Lung (tissue), 11 donors: ENCODE measurements at regions not wholly inside any gene's neighbourhood (a gene's known extent, or its start where the extent isn't known, plus 50 kb on each side); places are given as distances from the start of the nearest gene placed in this dataset.

Experiments
- ATAC-seq: fragments of 200-7000 bp; cut with Tn5 transposase; one replicate; pipeline ENCODE4 v1.9.1; 2020; ENCODE audit warnings: moderate number of reproducible peaks; ENCODE audit not compliant: insufficient read depth, low FRiP score
- DNase-seq, 3 donors: peaks; one replicate each; pipeline ENCODE4 v3.0.0-alpha.2; 2013 to 2017
- H3K27ac ChIP-seq, 2 donors: one replicate each; pipeline ENCODE4 v1.5.1; 2013; ENCODE audit warnings: mild to moderate bottlenecking in 2 of 2, moderate library complexity in 2 of 2, control low read depth in 1 of 2, inconsistent platforms in 1 of 2, low read depth in 1 of 2, low read length in 1 of 2
- H3K27me3 ChIP-seq, 3 donors: one replicate each; pipeline ENCODE4 v1.5.1; 2013; ENCODE audit warnings: low read length in 2 of 3; ENCODE audit not compliant: control insufficient read depth in 3 of 3, insufficient read depth in 3 of 3
- H3K36me3 ChIP-seq, 4 donors: one replicate each; pipeline ENCODE4 v1.5.1; 2013; ENCODE audit warnings: low read length in 4 of 4, mild to moderate bottlenecking in 1 of 4, moderate library complexity in 1 of 4; ENCODE audit not compliant: control insufficient read depth in 4 of 4, insufficient read depth in 4 of 4
- H3K4me1 ChIP-seq, 5 donors: one replicate each; pipeline ENCODE4 v1.5.1; 2013; ENCODE audit warnings: low read length in 5 of 5, mild to moderate bottlenecking in 2 of 5, moderate library complexity in 1 of 5; ENCODE audit not compliant: control insufficient read depth in 5 of 5, insufficient read depth in 5 of 5
- H3K4me3 ChIP-seq: one replicate; pipeline ENCODE4 v1.5.1; 2013; ENCODE audit warnings: mild to moderate bottlenecking, control low read depth, moderate library complexity
- H3K9ac ChIP-seq, 2 donors: one replicate each; pipeline ENCODE4 v1.5.1; 2013; ENCODE audit warnings: low read length in 2 of 2, control low read depth in 1 of 2; ENCODE audit not compliant: insufficient read depth in 1 of 2
- H3K9me3 ChIP-seq, 4 donors: one replicate each; pipeline ENCODE4 v1.5.1; 2013; ENCODE audit warnings: low read length in 3 of 4, mild to moderate bottlenecking in 1 of 4, moderate library complexity in 1 of 4; ENCODE audit not compliant: control insufficient read depth in 4 of 4, insufficient read depth in 3 of 4
- WGBS, 2 donors: extraction: QIAGEN DNeasy Blood & Tissue Kit; methylation state at CpG; one replicate each; pipeline ENCODE4 v1.1.7; 2013; 5-methylcytosine and 5-hydroxymethylcytosine counted together
- TF ChIP-seq, protein P1 (sequence below): IDR thresholded peaks from 2 replicates; pipeline ENCODE4 v1.5.1; 2012; ENCODE audit warnings: mild to moderate bottlenecking; ENCODE audit errors: control extremely low read depth, extremely low read depth
- donor health status: control.
- donor health status: control.
- donor health status: Bipolar disorder and iron deficiency.
- donor health status: healthy.
- donor health status: DM: yes; HTN: yes; CAD: no.

GRCh38 chr16:60120586-60120985 is 1386.5 kb upstream of the GOT2 start:
- no peak for ATAC-seq
- H3K27ac ChIP-seq: no peak overlapping the region
- no peaks in the 10 kb centered on the region for H3K27me3 ChIP-seq
- no peaks in the 10 kb centered on the region for H3K36me3 ChIP-seq
- no peak overlapping the region for H3K9ac ChIP-seq
- no peaks in the 10 kb centered on the region for H3K4me1 ChIP-seq
- DNase-seq: no peak
- no peaks in the 10 kb centered on the region for H3K9me3 ChIP-seq
- TF ChIP-seq, protein P1, sequence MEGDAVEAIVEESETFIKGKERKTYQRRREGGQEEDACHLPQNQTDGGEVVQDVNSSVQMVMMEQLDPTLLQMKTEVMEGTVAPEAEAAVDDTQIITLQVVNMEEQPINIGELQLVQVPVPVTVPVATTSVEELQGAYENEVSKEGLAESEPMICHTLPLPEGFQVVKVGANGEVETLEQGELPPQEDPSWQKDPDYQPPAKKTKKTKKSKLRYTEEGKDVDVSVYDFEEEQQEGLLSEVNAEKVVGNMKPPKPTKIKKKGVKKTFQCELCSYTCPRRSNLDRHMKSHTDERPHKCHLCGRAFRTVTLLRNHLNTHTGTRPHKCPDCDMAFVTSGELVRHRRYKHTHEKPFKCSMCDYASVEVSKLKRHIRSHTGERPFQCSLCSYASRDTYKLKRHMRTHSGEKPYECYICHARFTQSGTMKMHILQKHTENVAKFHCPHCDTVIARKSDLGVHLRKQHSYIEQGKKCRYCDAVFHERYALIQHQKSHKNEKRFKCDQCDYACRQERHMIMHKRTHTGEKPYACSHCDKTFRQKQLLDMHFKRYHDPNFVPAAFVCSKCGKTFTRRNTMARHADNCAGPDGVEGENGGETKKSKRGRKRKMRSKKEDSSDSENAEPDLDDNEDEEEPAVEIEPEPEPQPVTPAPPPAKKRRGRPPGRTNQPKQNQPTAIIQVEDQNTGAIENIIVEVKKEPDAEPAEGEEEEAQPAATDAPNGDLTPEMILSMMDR: no peak
- 93 to 97% methylated on average over 14 of the region's 14 CpGs for WGBS, 2 donors
- no peak overlapping the region for H3K4me3 ChIP-seq

DNA sequence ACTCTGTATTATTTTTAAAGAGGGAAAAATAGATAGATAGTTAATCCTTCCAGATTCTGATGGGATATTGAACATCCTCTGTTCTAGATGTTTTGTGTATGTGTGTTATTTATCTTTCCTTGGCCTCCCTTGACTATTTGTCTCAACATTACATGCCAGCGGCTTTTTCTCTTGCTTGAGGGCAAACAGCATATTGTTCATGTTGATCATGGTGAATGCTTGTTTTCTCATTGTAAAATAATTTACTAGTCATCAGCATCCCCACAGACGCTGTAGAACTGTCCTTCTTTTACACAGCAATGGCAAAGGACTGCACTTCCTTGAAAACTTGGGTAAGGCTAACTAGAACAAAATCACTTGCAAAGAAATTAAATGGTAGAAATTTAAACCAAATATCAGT is 1376.4 kb upstream of the GOT2 start:
- TF ChIP-seq, protein P1: no peak
- no peaks in the 10 kb centered on the region for H3K27me3 ChIP-seq
- 78 to 89% methylated on average over 2 of the region's 2 CpGs for WGBS, 2 donors
- no peaks in the 10 kb centered on the region for H3K36me3 ChIP-seq
- no peaks in the 10 kb centered on the region for H3K9me3 ChIP-seq
- ATAC-seq (no peak), DNase-seq (no peak)
- H3K4me1 ChIP-seq: no peaks in the 10 kb centered on the region
- H3K9ac ChIP-seq: no peak overlapping the region
- H3K27ac ChIP-seq: no peak overlapping the region
- H3K4me3 ChIP-seq: no peak overlapping the region

DNA sequence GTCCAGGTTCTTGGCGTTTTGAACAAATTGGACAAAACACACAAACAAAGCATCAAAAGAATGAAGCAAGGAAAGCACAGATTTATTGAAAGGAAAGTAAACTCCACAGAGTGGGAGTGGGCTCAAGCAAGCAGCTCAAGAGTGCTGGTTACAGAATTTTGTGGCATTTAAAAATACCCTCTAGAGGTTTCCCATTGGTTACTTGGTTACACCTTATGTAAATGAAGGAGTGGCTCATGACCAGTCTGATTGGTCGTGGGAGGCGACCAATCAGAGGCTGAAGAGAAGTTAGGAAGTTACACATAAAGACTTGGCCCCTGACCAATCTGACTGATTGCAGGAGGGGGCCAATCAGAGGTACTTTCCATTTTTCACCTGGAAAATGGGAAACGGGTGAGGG is 1373.8 kb upstream of the GOT2 start:
- 77 to 83% methylated on average over 4 of the region's 4 CpGs for WGBS, 2 donors
- ATAC-seq: no peak
- TF ChIP-seq, protein P1: no peak
- Histone ChIP-seq H3K27ac (no peak overlapping the region), H3K4me3 (no peak overlapping the region), H3K4me1 (no peaks in the 10 kb centered on the region), H3K27me3 (no peaks in the 10 kb centered on the region), H3K9me3 (no peaks in the 10 kb centered on the region), H3K36me3 (no peaks in the 10 kb centered on the region), H3K9ac (no peak overlapping the region)
- no peak for DNase-seq

DNA sequence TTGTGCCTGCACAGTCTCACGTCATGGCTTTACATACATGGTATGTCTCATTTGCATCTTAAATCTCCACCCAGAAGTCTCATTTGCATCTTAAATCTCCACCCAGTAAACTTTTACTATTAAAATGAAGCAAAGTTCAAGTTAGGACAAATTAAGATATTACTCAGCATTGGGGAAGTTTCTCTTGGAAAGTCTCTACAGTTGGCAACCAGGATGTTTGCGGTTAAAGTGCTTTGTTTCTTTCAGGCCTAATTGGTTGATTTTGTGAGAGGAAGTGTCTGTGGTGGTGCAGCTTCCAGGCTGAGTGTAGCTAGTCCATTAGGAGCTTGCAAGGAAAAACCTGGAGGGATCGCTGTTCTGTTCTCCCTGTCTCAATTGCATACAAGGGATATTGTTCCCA is 1373.3 kb upstream of the GOT2 start:
- Histone ChIP-seq H3K27me3 (no peaks in the 10 kb centered on the region), H3K4me1 (no peaks in the 10 kb centered on the region), H3K9ac (no peak overlapping the region), H3K36me3 (no peaks in the 10 kb centered on the region), H3K9me3 (no peaks in the 10 kb centered on the region), H3K27ac (no peak overlapping the region), H3K4me3 (no peak overlapping the region)
- TF ChIP-seq, protein P1: no peak
- DNase-seq (peak in 1 of 3 donors; percentile 10), ATAC-seq (no peak)
- 45 to 60% methylated on average over 3 of the region's 3 CpGs for WGBS, 2 donors
